IMR-90 (cell line): ENCODE measurements at regions not wholly inside any gene's neighbourhood (a gene's known extent, or its start where the extent isn't known, plus 50 kb on each side); places are given as distances from the start of the nearest gene placed in this dataset.

Experiments
- CEBPB ChIP-seq: IDR thresholded peaks from 2 replicates; pipeline ENCODE4 v1.6.1; 2012; ENCODE audit warnings: low read depth, low read length, improper control_type of control experiment
- NFE2L2 ChIP-seq: fragments of 150-350 bp; IDR thresholded peaks from 2 replicates; pipeline ENCODE4 v1.6.1; 2016; ENCODE audit warnings: low read depth, mild to moderate bottlenecking, low read length
- POLR2A ChIP-seq: IDR thresholded peaks from 2 replicates; pipeline ENCODE4 v1.6.1; 2012; ENCODE audit warnings: mild to moderate bottlenecking, low read depth, low read length
- RFX5 ChIP-seq: IDR thresholded peaks from 2 replicates; pipeline ENCODE4 v1.8.0; 2012; ENCODE audit warnings: low read depth, mild to moderate bottlenecking, low read length, moderate library complexity
- TF ChIP-seq, protein P1 (sequence below): conservative IDR thresholded peaks from 2 replicates; pipeline ENCODE4 v1.5.1; 2012; ENCODE audit warnings: mild to moderate bottlenecking, low read depth, low read length, improper control_type of control experiment
- TF ChIP-seq, protein P2 (sequence below): fragments of 150-350 bp; IDR thresholded peaks from 2 replicates; pipeline ENCODE4 v1.6.1; 2017; ENCODE audit warnings: mild to moderate bottlenecking, antibody characterized with exemption, low read length, low read depth

DNA sequence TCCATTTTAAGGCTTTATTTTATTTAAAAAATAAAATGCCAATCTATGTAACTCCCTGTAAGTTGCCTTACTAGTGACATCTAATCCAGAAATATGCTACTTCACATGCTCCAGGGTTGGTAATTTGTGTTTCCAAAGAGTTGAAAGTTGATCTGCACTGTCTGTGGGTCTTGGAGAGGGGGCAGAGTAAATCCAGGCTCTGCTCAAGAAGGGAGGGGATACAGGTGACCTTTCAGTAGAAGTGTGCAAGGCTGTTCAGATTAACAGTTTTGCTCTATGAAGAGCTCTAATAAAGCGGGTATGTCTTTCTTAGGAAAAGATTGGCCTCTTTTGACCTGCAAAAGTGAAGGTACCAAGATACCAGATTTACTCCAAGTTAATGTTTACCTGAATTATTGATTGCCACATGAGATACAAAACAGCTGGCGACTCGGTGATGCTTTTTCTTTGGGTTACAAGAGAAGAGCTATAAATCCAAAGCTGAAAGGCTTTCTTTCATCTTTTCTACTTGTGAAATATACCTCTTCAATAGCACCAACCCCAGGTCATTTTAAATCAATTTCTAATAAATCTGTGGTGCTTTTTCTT lies 75.6 kb upstream of the FLRT2 start:
- TF ChIP-seq RFX5 (no peak), CEBPB (no peak), POLR2A (no peak), NFE2L2 (no peak)
- TF ChIP-seq, protein P1, sequence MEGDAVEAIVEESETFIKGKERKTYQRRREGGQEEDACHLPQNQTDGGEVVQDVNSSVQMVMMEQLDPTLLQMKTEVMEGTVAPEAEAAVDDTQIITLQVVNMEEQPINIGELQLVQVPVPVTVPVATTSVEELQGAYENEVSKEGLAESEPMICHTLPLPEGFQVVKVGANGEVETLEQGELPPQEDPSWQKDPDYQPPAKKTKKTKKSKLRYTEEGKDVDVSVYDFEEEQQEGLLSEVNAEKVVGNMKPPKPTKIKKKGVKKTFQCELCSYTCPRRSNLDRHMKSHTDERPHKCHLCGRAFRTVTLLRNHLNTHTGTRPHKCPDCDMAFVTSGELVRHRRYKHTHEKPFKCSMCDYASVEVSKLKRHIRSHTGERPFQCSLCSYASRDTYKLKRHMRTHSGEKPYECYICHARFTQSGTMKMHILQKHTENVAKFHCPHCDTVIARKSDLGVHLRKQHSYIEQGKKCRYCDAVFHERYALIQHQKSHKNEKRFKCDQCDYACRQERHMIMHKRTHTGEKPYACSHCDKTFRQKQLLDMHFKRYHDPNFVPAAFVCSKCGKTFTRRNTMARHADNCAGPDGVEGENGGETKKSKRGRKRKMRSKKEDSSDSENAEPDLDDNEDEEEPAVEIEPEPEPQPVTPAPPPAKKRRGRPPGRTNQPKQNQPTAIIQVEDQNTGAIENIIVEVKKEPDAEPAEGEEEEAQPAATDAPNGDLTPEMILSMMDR: no peak
- TF ChIP-seq, protein P2, sequence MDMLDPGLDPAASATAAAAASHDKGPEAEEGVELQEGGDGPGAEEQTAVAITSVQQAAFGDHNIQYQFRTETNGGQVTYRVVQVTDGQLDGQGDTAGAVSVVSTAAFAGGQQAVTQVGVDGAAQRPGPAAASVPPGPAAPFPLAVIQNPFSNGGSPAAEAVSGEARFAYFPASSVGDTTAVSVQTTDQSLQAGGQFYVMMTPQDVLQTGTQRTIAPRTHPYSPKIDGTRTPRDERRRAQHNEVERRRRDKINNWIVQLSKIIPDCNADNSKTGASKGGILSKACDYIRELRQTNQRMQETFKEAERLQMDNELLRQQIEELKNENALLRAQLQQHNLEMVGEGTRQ: no peak
